ENCODE measurements at regions not wholly inside any gene's neighbourhood (a gene's known extent, or its start where the extent isn't known, plus 50 kb on each side); places are given as distances from the start of the nearest gene placed in this dataset.
A peak's percentile ranks its signal among the peaks of the same experiment; 100 is the strongest.

- TF ChIP-seq, protein P1, sequence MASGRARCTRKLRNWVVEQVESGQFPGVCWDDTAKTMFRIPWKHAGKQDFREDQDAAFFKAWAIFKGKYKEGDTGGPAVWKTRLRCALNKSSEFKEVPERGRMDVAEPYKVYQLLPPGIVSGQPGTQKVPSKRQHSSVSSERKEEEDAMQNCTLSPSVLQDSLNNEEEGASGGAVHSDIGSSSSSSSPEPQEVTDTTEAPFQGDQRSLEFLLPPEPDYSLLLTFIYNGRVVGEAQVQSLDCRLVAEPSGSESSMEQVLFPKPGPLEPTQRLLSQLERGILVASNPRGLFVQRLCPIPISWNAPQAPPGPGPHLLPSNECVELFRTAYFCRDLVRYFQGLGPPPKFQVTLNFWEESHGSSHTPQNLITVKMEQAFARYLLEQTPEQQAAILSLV (tag; IDR thresholded peaks at IDR 0.05): no peak
- TF ChIP-seq ILF3 (IDR thresholded peaks at IDR 0.05; ENCODE audit: borderline replicate concordance) (no peak), CREBBP (IDR thresholded peaks at IDR 0.05; ENCODE audit: low read depth, low read length) (no peak), FOXM1 (IDR thresholded peaks at IDR 0.05; ENCODE audit: low read depth) (no peak), FOXM1 (CRISPR knock-in tag; IDR thresholded peaks at IDR 0.05; ENCODE audit: low read depth) (no peak)
- TF ChIP-seq, protein P2, sequence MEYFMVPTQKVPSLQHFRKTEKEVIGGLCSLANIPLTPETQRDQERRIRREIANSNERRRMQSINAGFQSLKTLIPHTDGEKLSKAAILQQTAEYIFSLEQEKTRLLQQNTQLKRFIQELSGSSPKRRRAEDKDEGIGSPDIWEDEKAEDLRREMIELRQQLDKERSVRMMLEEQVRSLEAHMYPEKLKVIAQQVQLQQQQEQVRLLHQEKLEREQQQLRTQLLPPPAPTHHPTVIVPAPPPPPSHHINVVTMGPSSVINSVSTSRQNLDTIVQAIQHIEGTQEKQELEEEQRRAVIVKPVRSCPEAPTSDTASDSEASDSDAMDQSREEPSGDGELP (CRISPR knock-in tag; IDR thresholded peaks at IDR 0.05; ENCODE audit: borderline replicate concordance): peak; percentile 83
These were observed 55.0 kb upstream of the PAX7 start (continued) for GRCh38 chr1:18575620-18576019.

GRCh38 chr1:18578271-18578670 lies 52.4 kb upstream of the PAX7 start:
- in situ Hi-C loops (cut with MboI): loop anchor here (10.0 kb wide), 2 partner anchors 643 to 913 kb away; no protein-coding TSS in a partner anchor
- no peak for ATAC-seq

More at GRCh38 chr1:18578271-18578670, 52.4 kb upstream of the PAX7 start:
- Histone ChIP-seq H3K4me1 (replicated peaks in 1 of 2; ENCODE audit: control insufficient read depth in 2 of 2, insufficient read depth in 2 of 2, low read length in 2 of 2) (peaks cover 0 to 2% of the 10 kb centered on the region in 2 experiments; a peak in 1 of 5 replicates), H3K79me2 (ENCODE audit: control insufficient read depth, insufficient read depth, low read length) (no peaks in the 10 kb centered on the region), H4K20me1 (replicated peaks; ENCODE audit: control insufficient read depth, insufficient read depth, low read length) (peaks cover 17% of the 10 kb centered on the region), H3K4me3 (no peak overlapping the region), H2AFZ (ENCODE audit: low read depth, low read length) (no peak overlapping the region), H3K4me2 (ENCODE audit: insufficient read depth, low read length) (no peak overlapping the region), H3K27me3 (ENCODE audit: control insufficient read depth in 2 of 2, insufficient read depth in 2 of 2, low read length in 2 of 2) (no peaks in the 10 kb centered on the region), H3K36me3 (ENCODE audit: control insufficient read depth, insufficient read depth, low read length) (no peaks in the 10 kb centered on the region), H3K9ac (ENCODE audit: insufficient read depth in 1 of 2, low read depth in 2 of 2, low read length in 2 of 2) (no peak overlapping the region), H3K9me1 (ENCODE audit: control insufficient read depth, insufficient read depth, low read length) (peaks cover 3% of the 10 kb centered on the region), H3K9me3 (replicated peaks; ENCODE audit: control insufficient read depth, insufficient read depth, low read depth, low read length) (no peaks in the 10 kb centered on the region), H3K27ac (ENCODE audit: extremely low read depth, low read depth, low read length) (no peak overlapping the region)
- POLR2A ChIA-PET: interaction anchor here (1.4 kb wide), 1 partner anchor 235 kb away, joined by 3 read pairs; no protein-coding TSS in a partner anchor
- intact Hi-C loops (cut with micrococcal nuclease): loop anchor here (5.0 to 10.0 kb wide), 3 partner anchors 253 to 916 kb away; no protein-coding TSS in a partner anchor
- no peak for TF ChIP-seq HES1 (IDR thresholded peaks at IDR 0.05; ENCODE audit: low read depth)
- no peak for TF ChIP-seq RB1 (IDR thresholded peaks at IDR 0.05; ENCODE audit: low read depth)
- CTCF ChIA-PET (ENCODE audit: low intra/inter-chr PET ratio): no interaction called here
- DNase-seq (ENCODE audit: extremely low read depth in 1 of 4, low spot score in 3 of 4) (no peak), FAIRE-seq (no peak)
- WGBS (ENCODE audit: insufficient coverage, low coverage, missing lambda C conversion rate): 16% methylated on average over 6 of the region's 6 CpGs
- no TSS peak for BruUV-seq (replicated peaks)
